ENCODE measurements at regions not wholly inside any gene's neighbourhood (a gene's known extent, or its start where the extent isn't known, plus 50 kb on each side); places are given as distances from the start of the nearest gene placed in this dataset.

DNA sequence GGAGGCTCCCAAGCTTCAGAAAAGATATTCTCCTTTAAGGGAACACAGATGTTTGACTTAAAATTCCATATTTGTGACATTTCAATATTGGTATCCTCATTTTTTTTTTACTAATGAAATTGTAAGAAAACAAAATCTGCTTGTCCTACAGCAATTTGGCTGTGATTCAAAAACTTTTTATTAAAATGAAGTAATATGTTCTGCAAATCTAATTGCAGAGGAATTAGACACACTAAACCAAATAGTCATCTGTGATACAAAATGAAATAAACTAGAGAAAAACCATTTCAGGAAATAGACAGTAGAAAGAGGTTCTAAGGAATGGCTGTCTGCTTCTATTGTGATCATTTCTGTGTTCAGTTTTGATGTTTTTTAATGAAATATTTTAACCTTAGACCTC is 50.1 kb upstream of the HIF1A start:
- no peak overlapping the region for H3K4me3 ChIP-seq (ENCODE audit: low read depth, low read length)
- DNase-seq (ENCODE audit: low read depth), result no peak
